ENCODE measurements at regions not wholly inside any gene's neighbourhood (a gene's known extent, or its start where the extent isn't known, plus 50 kb on each side); places are given as distances from the start of the nearest gene placed in this dataset.

DNA sequence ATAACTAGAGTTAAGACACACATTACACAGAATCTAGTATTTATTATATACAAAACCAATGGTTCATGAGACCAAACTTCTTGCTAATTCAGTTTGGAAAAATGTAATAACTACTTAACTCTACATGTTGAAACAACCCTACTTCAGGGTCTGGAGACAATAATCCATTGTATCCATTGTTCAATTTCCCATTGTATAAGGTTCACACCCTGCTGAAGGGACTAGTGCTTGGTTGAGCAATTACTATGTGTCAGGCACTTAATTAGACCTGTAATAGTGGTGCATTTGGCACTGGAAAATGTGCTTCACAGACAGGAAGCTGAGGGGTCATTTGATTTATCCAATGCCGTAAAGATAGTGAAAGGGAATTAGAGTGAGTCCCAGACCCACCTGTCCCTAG is 114.3 kb upstream of the PAPPA start:
- DNase-seq (ENCODE audit: low spot score), result no peak

DNA sequence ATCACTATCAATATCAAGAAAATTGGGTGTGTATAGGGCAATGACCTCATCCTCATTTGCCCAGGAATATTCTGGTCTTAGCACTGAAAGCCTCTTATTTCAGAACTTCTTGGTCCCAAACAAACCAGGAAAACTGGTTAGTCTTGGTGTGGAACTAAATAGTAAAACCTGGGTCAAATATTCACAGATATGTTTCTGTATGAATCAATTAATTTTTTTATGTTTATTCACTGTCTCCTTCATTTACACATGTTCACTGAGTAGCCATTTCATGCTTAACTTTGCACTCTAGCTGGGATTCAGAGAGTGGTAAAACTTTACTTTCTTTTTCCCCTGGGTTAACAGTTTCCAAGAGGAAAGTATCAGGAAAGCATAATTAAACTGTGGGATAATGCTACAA is 113.7 kb upstream of the PAPPA start:
- DNase-seq (ENCODE audit: low spot score), result no peak

- DNase-seq (ENCODE audit: low spot score), result no peak
Observed at GRCh38 chr9:116042321-116042720, 111.3 kb upstream of the PAPPA start.

DNA sequence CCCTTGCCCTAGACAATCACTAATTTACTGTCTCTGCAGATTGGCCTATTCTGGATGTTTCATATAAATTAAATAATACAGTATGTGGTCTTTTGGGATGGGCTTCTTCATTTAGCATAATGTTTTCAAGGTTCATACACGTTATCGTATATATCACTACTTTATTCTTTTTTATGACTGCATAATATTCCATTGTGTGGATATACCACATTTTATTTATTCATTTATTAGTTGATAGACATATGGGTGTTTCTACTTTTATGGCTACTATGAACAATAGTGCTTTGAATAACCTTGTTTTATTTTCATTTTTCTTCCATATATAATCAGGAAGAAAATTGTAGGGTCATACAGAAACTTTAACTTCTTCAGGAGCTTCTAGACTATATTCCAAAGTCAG is 108.5 kb upstream of the PAPPA start:
- DNase-seq (ENCODE audit: low spot score), result no peak

DNA sequence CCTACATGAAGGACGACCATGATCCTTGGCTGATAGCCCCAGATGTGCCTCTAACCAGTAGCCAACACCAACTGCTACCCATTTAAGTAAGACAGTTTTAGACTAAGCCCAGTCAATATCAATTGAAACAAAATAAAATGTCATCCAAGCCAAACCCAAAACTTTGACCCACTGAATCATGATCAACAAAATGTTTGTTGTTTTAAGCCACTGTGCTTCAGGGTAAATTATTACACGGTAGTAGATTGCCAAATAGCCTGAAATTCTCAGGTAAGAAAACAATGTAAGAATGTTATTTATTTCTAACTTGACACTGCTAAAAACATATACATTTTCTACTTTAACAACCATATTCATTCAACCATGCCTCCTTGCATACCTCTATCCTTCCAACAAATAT is 105.5 kb upstream of the PAPPA start:
- no peak for DNase-seq (ENCODE audit: low spot score)

- DNase-seq (ENCODE audit: low spot score), result no peak
Observed at GRCh38 chr9:116049456-116049855, 104.1 kb upstream of the PAPPA start.

DNA sequence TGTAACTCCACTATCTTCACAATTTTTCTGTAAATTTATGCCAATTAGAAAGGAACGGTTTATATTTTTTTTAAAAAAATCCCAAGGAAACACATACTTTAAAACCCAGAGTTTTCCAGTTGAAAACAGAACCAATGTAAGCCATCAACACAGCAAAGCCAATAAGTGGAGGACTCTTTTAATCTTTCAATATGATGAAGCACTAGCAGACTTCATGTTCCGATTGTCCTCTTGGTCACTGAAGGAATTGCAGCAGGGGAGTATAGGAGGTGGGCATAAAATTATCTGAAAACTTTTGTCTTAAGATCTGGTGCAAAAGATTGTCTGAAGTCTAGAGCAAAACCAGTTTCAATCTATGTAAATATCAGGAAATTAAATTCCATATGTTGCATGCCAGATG is 102.1 kb upstream of the PAPPA start:
- DNase-seq (ENCODE audit: low spot score), result no peak

DNA sequence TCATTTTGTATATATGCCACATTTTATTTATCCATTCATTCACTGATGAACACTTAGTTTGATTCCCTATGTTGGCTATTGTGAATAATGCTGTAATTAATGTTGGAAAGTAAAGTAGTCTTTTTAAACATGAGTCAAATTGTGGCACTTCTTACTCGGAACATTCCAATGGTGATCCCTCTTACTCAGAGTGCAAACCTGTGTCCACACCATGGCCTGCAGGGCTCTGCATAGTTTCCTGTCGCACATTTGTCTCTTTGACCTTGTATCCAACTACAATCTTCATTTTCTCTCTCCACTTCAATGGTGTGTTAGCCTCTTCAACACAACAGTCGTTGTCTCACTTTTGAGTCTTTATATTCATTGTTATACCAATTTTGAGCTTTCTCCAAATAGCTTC is 98.1 kb upstream of the PAPPA start:
- no peak for DNase-seq (ENCODE audit: low spot score)

DNA sequence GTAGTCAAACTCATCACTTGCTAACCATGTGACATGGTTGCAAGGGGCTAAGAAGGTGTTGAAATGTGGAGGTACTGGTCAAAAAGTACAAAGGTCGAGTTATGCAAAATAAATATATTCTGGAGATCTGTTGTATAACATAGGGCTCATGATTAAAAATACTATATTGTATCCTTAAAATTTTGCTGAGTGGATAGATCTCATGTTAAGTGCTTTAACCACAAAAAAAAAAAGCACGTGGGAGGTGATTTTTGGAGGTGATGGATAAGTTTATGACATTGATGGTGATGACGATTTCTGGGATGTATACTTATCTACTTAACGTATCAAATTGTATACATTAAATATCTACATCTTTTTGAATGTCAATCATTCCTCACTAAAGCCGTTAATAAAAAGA is 96.2 kb upstream of the PAPPA start:
- DNase-seq (ENCODE audit: low spot score), result no peak

DNA sequence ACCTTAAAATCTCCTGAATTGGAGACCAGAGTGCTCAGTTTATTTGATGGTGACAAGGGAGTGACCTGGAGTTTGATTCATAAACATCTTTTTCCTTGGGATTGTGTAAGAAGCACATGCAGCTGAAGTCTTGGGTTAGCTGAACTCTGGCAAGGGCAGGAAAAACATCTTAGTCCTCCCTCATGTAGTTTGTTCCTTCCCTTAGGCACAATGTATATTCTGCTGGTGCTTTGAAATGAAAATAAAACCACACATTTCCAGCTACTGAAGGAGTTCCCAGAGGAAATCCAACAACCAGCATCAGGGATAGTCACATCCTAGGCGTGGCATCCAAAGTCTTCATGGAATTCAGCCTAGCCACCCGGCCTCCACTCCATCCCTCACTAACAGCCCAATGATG is 95.2 kb upstream of the PAPPA start:
- DNase-seq (ENCODE audit: low spot score), result no peak

- DNase-seq (ENCODE audit: low spot score), result no peak
Observed at GRCh38 chr9:116059466-116059865, 94.1 kb upstream of the PAPPA start.

DNA sequence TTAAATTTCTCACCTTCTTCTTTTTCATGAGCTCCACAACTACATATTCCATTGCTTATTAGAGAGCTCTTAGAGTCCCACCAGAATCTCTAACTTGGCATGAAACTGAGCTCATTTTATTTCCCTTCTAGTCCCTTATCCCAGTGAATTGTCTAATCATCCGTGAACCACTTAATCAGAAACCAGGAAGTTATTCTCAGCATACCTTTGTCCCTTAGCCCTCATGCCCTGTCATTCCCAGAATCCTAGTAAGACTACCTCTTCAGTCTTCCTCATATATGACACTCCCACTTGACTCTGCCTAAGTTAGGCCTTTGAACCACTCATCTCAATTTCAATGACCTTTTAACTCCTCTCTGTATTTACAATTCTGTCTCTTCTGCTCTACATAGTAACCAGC is 93.0 kb upstream of the PAPPA start:
- no peak for DNase-seq (ENCODE audit: low spot score)

GRCh38 chr9:116061546-116062205 is 91.9 kb upstream of the PAPPA start:
- DNase-seq (ENCODE audit: low spot score), result no peak

GRCh38 chr9:116062206-116062550 is 91.4 kb upstream of the PAPPA start:
- no peak for DNase-seq (ENCODE audit: low spot score)

- no peak for DNase-seq (ENCODE audit: low spot score)
Observed at GRCh38 chr9:116064970-116065369, 88.6 kb upstream of the PAPPA start.

DNA sequence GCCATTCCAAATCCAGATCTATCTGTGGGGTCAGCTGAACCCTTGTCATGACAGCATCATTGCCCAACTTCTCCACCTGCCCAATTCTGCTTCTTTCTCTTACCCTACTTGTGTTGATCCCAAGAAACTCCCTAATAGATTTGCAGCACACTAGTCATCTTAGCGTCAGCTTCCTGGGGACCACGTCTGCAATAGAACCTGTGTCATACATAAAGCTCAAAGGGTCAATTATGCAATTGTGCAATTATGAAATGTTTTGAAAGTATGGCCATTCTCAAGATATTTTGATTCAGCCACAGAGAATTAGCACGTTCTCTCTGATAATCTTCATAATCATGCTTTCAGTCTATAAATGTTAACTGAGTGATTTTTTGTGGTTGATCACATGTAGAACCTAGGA is 87.4 kb upstream of the PAPPA start:
- DNase-seq (ENCODE audit: low spot score), result no peak

- DNase-seq (ENCODE audit: low spot score), result no peak
Observed at GRCh38 chr9:116067566-116067965, 86.0 kb upstream of the PAPPA start.

DNA sequence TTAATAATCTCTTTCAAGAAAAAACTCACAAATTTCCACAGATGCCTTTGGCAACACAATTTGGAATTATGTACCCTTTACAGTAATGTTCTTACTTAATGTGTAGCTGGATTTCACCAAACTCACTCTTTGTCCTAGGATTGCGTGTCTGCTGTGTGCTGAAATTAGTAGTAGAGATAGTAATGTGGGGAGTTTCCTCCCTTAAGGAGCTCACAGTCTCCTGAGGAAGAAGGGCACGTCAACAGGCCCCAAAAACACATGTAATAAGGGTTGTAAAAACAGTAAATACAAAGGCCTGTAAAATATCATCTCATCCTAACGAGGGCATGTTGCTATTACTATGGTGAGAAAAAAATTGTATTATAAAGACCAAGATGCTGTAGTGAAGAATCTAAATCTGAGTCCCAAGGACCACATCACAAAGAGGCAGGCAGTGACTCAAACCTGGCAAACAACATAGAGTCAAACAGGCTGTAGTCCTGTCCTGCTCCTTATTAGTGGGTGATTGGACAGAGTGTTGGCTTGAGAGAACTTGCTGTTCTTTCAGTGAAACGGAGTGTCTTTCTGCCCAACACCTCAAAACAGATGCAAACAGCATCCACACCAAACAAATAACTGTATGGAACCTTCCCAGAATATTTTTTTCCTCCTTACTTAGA is 83.2 kb upstream of the PAPPA start:
- DNase-seq (ENCODE audit: low spot score), result no peak

- DNase-seq (ENCODE audit: low spot score), result no peak
Observed at GRCh38 chr9:116072046-116072445, 81.5 kb upstream of the PAPPA start.

DNA sequence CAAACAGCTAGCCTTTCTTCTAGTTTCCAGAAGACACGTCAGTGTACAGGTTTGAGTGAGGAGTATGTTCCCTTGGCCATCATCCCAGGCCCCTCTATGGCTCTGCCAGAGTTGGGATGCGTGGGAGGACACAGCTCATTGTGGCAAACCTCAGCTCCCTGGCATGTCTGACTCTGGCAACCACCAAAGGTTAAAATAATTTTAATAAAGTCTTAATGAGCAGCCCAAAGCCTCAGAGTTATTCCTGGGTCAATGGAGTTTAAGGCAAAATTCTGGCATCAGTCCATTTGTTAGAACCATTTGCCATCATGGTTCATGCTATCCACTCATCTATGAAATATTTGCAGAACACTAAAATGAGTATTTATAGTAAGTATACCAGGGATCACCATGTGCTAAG is 79.8 kb upstream of the PAPPA start:
- no peak for DNase-seq (ENCODE audit: low spot score)

DNA sequence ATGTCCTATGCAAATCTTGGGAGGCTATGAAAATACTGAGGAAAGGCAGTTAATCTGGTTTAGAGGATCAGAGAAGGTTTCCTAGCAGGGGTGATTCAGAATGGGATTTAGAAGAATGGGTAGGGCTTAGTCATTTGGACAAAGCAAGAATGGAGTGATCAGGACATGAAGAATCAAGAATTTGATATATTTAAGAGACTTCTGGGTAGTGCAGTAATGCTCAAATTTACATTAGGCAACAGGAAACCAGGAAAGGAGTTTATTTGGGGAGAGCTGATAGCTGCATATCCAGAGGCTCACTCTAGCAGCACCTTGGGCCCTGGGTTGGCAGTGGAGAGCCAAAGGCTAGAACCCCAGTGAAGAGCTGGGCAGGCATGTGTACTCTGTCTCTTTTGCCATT is 78.9 kb upstream of the PAPPA start:
- DNase-seq (ENCODE audit: low spot score), result no peak

DNA sequence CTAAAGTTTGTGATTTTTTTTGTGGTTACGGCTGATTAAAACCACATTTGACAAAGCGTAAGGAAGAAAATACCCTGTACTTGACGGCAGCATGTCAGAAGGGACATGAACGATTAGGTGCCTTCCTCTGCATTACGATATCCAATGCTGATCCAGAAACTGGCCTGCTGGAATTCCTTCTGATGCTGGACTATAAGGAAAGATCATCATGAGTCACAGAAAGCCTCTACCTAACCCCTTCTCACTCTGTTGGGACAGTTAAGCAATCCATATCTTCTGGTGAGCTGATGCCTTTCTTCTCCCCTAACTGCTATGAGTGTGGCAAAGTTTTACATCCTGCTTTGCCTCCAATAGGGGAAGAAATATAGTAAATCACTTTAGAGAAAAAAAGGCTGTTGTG is 78.4 kb upstream of the PAPPA start:
- no peak for DNase-seq (ENCODE audit: low spot score)

DNA sequence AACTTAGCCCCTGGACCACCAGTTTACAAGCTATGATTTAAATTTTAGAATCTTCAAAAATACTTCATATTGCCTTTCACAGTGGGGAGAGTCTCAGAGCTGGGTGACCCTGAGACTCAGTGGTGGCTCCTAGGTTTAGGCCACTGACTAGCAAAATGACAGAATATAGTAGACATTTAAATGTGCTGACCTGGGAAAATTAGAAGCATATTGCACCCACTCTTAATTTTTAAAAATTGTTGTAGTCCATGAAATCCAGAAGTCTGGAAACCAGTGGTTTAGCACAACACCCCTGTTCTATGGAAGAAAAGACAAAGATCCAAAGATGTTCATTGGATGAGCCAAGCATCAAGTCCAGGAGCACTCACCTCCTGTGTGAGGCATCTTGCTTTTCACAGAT is 75.0 kb upstream of the PAPPA start:
- no peak for DNase-seq (ENCODE audit: low spot score)

- DNase-seq (ENCODE audit: low spot score), result no peak
Observed at GRCh38 chr9:116080561-116080960, 73.0 kb upstream of the PAPPA start.

Data from cerebellar cortex (tissue), 1 donor.